ENCODE measurements at regions not wholly inside any gene's neighbourhood (a gene's known extent, or its start where the extent isn't known, plus 50 kb on each side); places are given as distances from the start of the nearest gene placed in this dataset.
"Not testable (repeated sequence)": the region's sequence is repeated elsewhere in the genome, so short reads cannot be mapped to it uniquely, and the experiment has no call there.

DNA sequence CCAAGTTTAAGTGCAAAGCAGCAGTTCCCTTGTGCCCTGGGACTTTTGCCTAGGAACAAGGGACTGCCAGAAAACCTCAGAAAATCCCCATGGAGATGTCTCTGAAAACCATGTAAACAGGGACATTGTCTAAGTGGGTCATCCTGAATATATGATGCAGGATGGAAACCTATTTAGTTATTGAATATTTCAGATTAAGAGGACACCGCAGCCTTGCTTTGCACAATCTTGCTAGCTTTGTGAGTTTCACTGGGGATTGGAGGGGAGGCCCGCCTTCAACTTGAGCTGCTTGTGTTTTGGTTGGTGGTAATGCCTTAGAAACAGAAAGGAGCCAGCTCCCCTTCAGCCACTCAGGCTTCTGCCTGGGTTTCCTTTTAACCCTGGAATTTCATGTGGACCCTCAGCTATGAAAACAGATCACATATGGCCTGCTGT lies 112.8 kb downstream of the C9orf152 start:
- no peak for DNase-seq (ENCODE audit: low read depth)

DNA sequence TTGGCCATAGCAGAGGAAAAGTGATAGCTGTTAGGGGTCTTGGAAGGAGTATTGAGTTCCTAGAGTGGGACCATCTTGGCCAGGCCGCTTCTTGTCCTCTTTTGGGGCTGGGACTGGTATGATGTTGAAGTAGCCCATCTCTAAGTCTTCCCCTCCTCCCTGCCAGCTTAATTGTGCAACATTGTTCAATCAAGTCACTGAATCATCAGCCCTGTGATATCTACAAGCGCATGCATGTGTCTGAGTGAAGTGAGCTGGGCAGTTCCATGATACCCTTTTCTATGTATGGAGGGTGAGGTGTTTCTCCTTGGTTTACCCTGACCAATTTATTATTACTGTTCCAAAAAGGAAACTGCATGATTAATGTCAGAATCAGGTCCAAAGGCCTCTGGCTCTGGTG lies 112.2 kb downstream of the C9orf152 start:
- DNase-seq (ENCODE audit: low read depth): no peak

DNA sequence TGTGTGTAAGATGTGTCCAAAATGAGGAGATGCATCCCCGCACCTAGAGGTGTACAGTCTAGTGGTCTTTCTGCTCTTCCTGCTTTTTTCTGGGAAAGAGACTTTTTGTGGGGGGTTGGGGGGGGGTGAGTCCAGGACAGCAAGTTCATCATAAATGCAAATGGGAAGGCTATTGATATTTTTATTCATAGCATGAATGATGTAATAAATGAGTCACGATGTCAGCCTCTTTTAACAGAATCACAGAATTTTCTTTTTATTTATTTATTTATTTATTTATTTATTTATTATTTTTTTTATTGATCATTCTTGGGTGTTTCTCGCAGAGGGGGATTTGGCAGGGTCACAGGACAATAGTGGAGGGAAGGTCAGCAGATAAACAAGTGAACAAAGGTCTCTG lies 111.3 kb downstream of the C9orf152 start:
- DNase-seq (ENCODE audit: low read depth): not testable (repeated sequence)

DNA sequence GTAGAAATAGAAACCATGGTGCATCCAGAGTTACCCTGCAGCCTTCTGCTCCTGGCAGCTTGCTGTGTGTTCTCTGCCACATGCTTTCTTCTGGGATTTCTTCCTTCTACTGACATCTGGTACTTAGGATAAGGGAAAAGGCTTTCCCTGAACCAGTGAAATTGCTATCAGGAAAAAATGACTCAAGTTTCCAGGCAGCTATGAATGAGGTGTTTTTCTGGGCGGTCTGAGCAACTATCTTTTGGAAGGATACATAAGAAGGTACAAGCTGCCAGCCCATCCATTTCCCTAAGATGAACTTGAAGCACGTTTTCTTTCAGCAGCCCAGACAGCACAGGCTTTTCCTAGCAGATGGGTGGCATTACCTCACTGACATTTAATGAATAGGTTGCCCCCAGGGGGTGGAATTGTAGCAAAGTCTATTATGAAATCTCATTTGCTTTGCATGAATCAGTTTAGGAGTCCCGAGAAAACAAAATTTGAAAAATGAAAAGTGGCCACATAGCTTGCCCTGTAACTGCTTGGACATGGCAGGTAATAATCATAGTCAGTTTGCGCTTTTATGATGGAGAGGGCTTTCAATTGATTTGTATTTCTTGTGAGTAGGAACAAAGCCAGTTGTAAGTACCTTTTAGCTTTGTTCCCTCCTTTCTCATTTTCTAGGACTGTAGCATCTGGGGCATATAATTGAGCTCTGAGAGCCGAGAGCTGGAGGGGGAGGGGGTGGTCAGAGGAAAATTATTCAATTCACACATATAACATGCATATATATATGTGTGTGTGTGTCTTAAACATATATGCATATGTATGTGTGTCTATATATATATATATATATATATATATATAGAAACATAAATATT lies 108.5 kb downstream of the C9orf152 start:
- no peak for DNase-seq (ENCODE audit: low read depth)

DNA sequence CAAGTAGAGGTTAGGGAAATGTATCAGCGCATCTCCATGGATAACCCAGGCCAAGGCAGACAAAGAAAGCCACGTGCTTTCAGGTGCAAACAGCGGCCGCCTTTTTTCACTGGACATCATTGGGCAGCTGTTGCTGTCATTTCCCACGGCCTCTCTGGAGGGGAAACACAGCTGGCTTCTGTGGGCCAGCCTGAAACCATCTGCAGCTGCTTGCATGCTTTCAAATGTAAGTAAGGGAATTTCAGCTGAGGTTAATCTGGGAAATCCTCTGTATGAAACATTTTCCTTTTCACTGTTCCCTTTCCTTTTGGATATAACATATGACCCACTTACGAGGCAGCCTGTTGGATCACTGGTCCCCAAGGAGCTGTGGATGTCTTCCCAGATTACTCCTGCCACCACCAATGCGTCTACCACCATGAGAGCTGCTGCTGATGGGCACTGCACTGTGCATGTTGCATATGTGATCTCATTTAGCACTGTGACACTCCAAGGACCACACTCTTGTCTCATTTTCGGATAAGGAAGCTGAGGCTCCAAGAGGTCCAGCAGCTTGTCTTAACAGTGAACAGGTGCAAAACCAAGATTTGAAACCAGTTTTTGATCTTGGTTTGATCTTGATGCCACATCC lies 106.3 kb downstream of the C9orf152 start:
- no peak for DNase-seq (ENCODE audit: low read depth)

DNA sequence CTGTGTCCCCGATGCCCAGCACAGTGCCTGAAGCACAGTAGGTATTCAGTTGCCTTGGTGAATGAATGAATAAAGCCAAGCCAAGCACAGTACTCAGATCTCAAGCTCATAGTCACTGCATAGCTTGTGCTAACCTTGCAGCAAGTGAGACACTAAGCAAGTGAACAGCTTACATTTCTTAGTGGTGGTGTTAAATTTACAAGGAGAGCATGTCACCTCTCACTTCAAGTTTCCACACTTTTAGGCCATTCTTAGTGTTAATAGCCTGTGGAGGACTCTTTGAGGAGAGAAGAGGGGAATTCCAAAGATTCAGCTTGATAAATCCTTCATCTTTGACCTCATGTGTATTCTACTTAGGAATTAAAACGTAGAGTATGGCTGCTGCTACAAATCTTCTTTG lies 104.7 kb downstream of the C9orf152 start:
- no peak for DNase-seq (ENCODE audit: low read depth)

DNA sequence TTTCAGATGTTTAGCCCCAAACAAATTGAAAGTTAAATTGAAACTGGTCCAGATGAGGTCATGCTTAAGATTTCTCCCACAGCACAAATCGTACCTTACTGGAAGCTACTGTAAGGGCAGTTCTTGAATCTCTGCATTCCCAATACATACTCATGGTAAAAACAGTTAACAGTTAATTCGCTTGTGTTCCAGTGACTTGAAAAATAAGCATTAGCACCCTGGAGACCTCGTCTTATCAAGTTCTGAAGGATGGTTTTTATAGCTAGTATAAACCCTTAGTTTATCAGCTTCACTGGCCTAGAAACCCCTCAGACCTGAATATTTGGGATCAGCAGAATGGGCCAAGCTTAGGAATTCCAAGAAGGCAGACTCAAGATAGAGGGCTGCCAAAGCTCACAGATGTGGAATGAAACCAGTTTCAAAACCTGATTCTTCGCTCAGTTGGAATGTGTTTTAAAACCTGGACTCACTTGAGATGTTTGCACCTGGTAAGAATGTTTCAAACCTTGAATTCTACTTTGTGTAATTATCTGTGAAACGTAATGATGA lies 103.6 kb downstream of the C9orf152 start:
- no peak for DNase-seq (ENCODE audit: low read depth)

DNA sequence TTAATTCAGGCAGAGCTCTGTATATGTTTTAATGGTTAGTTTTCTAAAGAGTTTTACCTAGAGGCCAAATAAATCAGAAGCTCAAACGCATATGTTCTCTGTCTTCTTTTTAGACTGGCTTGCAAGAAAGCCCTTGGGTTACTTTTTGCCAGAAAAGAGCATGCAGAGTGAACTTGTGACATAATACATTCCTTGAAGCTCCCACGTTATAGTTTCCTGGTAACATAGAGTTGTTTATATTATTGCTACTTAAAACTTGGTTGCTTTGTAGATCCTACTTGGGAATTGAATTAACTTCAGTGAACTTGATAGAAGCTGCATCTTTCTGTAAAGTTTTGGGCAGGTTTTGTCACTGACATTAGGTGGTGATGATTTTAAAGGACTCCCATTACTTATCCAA lies 102.9 kb downstream of the C9orf152 start:
- DNase-seq (ENCODE audit: low read depth): no peak

DNA sequence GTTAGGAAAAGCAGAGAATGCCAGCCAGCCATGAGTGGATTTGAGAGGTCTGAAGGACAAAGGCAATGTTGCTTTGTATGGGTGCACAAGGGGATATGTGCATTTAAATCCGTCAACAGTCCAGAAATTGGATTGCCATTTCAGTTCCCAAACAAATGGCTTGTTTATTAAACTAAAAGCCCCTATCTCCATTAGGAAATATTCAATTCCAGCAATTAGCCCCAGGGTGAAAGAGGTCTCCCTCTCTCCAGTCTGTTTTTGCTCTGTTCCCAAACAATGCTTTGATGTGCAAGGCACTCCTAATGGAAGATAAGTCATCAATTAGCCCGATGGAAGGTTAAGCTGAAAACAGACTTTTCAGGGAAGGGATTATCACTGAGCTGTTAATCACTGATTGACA lies 101.3 kb downstream of the C9orf152 start:
- DNase-seq (ENCODE audit: low read depth): no peak

DNA sequence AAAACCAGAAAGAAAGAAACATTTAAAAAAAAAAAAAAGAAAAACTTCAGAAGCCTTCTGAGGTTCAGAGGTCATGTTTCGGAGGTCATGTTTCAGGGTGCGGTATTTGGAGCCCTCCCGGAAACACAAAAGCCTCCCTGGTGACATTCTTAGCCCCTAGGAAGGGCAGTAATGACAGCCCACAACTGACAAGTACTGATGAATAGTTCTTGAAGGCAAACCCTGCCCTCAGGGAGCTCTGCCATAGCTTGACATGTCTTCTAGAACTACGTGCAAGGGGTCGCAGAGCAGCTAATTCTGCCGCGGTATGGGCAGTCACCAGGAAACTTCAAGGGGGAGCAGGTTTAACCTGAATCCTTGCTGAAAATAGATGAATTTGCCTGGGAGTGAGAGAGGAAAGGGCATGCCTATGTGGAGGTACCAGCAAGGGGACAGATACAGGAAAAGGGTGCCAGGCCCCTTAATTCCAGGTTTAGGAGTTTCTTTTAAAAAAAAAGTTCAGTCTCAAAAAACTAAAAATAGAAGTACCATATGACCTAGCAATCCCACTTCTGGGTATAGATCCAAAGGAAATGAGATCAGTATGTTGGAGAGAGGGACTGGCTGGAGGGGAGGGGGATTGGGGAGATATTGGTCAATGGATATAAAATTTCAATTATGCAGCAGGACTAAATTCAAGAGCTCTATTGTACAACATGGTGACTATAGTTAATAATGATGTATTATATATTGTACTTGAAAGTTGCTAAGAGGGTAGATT lies 98.4 kb downstream of the C9orf152 start:
- no peak for DNase-seq (ENCODE audit: low read depth)

DNA sequence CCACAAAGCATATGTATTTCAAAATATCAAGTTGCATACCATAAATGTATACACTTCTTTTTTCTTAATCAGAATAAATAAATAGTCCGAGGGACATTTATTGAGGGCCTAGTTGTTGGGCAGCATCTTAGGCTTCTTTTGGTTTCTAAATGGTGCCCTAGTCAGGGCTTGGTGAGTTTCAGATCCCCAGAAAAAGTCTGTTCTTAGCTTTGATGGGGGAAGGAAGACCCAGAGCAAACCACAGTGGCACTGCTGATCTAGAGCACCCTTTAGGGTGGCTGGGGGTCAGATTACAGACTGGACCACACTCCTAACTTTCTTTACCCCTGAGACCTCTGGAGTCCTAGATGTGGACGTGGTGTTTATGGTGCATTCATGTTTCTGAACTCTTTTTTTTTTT lies 97.8 kb downstream of the C9orf152 start:
- no peak for DNase-seq (ENCODE audit: low read depth)

DNA sequence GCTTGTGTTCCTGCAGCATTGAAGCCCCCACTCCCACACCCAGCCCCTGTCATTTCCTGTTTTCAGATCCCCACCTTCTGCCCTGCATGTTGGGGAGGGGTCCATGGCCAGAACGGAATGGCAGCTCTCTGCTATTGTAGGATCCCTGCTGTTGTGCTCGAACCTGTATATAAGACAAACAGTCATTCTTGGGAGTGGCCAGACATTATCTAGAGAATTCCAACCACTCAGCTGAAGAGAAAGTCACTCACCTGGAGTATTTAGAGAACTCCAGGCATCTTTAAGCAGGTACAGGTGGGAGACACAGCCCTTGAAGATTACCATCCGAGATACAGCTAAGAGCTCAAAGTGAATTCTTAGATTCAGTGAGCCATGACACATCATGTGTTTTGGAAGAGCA lies 96.1 kb downstream of the C9orf152 start:
- DNase-seq (ENCODE audit: low read depth): no peak

DNA sequence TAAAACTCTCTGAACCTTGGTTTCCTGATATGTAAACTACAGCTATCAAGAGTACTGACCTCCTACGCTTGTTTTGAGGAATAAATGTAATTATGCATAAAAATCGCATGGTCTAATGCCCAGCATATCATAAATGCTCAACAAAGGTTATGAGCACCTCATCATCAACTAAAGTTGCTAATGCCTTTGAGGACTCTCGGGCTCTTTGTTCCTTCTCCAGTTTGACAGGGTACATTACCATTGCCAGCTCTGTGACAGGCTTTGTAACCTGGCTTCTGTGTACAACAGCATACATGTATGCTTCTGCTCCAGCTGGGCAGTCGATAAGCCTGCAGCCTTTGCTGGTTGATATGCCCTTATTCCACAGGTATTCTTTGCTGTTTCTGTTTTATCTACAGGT lies 95.2 kb downstream of the C9orf152 start:
- DNase-seq (ENCODE audit: low read depth): no peak

DNA sequence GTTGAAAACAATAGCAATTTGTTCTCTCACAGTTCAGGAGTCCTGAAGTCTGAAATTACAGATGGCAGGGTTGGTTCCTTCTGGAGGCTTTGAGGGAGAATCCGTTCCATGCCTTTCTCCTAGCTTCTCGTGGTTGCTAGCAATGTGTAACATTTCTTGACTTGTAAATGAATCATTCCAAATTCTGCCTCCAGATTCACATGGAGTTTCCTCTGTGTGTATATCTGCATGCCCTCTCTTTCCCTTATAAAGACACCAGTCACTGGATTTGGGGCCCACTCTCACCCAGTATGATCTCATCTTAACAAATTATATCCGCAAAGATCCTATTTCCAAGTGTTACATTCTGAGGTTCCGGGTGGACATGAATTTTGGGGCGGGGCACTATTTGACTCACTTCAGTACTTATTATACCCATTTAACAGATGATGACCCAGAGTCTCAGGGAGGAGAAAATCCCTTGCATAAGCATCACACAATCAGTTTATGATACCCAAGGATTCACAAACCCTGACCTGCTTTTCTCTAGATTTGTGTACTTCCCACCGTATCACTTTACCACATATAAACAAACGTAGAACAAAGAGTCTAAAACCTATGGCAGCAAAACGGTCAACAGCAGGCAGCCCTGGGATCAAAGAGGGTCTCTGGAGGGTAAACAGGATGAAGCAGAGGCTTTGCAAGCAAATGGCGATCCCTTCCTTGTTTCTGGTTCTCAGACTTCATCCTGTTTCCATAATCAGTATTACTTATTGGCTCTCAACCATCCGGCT lies 93.7 kb downstream of the C9orf152 start:
- no peak for DNase-seq (ENCODE audit: low read depth)

DNA sequence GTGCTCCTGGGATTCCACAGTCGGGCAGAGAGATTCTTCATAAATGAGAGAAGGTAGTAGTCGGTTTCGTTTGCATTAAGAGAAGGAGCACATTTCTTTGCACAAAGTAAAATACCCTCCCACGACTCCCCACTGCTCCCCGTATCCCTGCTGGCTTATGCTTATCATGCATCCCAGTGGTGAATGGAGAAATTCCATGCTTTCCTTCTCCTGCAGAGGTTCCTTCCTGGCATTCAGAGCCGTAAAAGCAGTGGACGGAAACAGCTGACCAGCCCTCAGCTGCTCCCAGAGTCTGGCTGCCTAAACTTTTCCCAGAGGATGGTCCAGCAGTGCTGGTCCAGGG lies 93.1 kb downstream of the C9orf152 start:
- DNase-seq (ENCODE audit: low read depth): no peak

DNA sequence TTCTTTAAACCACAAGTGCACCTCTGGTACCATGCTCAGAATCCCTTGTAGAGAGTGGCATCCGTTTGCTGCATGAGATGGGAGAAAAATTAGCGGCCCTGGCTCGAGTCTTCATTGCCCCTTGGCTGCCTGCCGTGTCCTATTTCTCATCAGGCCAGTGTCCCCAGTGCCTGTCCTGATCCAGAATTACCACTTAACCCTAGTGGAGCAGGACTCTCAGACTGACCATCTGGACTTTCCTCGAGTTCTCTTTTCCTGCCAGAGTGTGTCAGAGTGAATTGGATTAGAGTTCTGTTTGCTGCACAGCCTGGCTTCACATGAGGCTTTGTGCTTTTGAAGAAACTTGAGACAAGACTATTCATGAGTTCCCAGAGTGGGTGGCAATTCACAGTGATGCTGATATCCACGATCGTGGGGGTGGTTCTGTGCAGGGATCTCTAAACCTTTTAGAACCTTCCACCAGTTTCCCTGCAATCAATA lies 92.6 kb downstream of the C9orf152 start:
- DNase-seq (ENCODE audit: low read depth): no peak

DNA sequence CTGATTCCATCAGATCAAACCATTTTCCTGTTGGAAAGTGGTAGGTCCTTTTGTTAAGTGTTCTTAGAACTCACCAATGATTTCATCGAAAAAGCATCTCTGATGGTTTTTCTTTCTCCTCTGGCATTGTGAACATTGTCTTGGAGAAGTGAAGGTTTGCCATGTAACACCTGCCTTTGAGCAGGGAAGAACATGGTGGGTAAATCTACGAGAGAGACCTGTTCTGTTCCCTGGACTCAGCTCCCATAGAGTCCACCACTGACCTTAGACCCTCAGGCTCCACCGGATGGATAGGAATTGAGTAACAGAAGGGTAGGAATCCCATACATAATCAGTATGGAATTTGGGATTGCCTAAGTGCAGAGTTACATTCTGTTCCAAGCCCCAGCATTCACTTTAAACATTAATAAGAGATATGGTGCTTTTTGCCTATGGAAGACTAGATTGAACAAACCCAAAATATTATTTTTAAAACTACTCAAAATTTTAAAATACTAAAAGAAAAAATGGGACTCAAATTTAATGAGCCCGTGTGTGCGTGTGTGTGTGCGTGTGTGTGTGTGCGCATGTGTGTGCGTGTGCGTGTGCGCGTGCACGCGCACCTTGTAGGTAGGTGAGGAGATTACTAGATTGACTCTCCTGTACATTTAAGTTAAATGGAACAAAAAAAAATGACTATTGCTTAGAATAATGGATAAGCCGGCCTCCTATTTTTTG lies 92.0 kb downstream of the C9orf152 start:
- no peak for DNase-seq (ENCODE audit: low read depth)

DNA sequence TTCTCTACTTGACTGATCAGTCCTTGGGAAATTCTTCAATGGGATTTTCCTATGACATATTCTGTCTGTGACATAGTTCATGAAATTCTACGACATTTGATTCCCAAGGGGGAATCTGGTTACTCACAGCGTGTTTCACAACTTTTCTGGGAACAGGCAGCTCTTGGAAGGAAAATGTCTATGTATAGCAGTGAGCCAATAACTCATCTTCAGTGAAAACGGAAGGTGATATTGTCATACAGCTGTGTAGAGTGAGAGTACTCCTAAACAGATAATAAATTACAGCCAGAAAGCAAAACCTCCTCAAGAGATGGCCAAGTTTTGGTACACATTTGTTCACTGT lies 91.4 kb downstream of the C9orf152 start:
- no peak for DNase-seq (ENCODE audit: low read depth)

DNA sequence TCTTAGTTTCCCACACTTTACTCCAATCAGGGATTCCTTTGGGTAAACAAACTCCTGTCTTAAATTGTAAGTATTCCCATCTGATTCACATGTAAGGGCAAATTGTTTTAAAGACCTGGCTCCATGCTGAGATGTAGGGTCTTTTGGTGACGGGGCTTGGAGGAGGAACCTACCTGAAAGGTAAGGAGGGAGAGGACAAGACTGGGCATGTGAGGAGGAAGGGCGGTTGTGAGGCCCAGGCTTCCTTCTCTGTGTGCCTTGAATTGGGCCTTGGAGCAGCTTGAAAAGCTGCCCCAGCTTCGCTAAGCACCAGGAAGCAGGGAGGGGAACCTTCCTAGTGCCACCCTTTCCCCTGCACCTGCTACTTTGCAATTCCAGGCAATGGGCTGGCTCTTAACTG lies 86.8 kb downstream of the C9orf152 start:
- DNase-seq (ENCODE audit: low read depth): no peak

DNA sequence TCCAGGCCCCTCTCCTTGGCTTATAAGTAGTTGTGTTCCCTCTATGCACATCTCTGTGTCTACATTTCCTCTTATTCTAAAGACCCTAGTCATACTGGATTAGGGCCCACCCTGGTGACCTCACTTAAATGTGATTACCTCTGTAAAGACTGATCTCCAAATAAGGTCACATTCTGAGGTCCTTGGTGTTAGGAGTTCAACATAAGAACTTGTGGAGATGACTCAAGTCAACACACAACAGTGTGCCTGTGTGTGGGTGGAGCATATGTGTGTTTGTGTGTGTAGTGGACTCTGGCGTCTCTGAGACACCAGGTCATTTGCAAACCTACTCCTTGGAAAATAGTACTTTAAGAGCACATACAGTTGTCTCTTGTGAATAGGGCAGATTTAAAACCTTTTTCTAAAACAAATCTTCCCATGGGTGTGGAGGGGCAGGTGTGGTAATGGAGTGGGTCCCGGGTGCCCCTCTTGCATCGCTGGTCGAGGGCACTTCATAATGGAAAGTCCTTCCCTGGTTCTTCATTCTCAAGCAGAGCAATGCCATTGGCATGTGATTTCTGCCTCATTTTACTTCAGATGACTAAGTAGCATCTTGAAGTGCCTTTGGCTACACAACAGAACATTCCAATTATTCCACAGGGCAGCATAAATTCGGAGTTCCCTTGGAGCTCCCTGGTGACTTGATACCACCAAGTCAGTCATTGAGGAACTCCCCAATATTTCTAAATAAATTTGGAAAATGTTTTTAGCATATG lies 84.4 kb downstream of the C9orf152 start:
- no peak for DNase-seq (ENCODE audit: low read depth)

DNA sequence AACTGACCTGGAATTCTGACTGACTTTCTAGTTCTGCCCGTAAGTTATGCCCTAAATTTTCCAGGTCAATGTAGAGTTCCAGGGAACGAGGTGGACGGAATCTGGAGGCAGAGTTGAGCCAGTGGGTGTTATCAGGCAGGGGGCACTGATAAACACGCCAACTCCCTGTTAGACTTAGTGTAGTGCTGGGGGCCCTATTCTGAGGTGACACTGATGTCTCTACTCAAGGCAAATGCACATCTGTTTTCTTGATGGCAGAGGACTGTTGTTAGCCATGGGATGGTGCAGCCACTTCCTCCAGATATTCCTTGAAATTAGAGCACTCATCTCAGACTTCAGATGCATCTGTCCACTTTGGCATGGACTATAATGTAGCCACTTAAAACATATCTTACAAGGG lies 83.5 kb downstream of the C9orf152 start:
- no peak for DNase-seq (ENCODE audit: low read depth)
